PC-3 (cell line): ENCODE measurements at regions not wholly inside any gene's neighbourhood (a gene's known extent, or its start where the extent isn't known, plus 50 kb on each side); places are given as distances from the start of the nearest gene placed in this dataset.

Experiments used
- CTCF ChIP-seq: fragments of 300-600 bp; sonication (generic); conservative IDR thresholded peaks from 2 replicates; pipeline ENCODE4 v1.5.1; 2017; ENCODE audit warnings: antibody characterized with exemption, low read depth, mild to moderate bottlenecking, low read length
- EZH2 ChIP-seq: fragments of 300-600 bp; sonication (generic); IDR thresholded peaks from one replicate; pipeline ENCODE4 v1.6.1; 2017; ENCODE audit warnings: antibody characterized with exemption, mild to moderate bottlenecking, low read length; ENCODE audit not compliant: unreplicated experiment
- EZH2phosphoT487 ChIP-seq: fragments of 300-600 bp; sonication (generic); IDR thresholded peaks from 2 replicates; pipeline ENCODE4 v1.6.1; 2018; ENCODE audit warnings: mild to moderate bottlenecking, antibody characterized with exemption, low read length, borderline replicate concordance

DNA sequence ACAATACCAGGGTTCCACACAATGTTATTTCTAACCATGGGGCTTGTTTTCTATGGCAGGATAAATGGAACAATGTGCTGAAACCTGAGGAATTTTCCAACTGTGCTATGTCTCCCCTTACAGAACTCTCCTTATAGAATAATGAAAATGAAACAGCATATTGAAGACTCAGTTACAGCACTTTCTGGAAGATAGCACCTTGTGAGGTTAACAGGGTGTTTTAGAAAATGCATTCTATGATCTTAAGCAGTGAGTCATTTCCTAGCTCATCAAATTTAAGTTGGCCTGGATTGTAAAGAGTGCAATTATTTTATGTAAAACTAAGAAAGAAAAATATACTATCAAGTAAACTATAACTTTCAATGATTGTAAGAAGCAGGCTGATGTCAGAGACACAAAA lies 60.1 kb upstream of the CNTN1 start:
- TF ChIP-seq CTCF (no peak), EZH2 (no peak), EZH2phosphoT487 (no peak)
